GM23338 (cell line): ENCODE measurements at regions not wholly inside any gene's neighbourhood (a gene's known extent, or its start where the extent isn't known, plus 50 kb on each side); places are given as distances from the start of the nearest gene placed in this dataset.

Experiments used
- ATAC-seq: fragments of 200-7000 bp; cut with Tn5 transposase; 3 replicates; pipeline ENCODE4 v1.9.1; 2020
- DNase-seq: peaks from one replicate; pipeline ENCODE4 v3.0.0-alpha.2; 2015; ENCODE audit warnings: low spot score
- H2AFZ ChIP-seq: fragments of 200-600 bp; sonication (generic); 2 replicates; pipeline ENCODE4 v1.8.0; 2016; ENCODE audit warnings: antibody characterized with exemption, mild to moderate bottlenecking, moderate library complexity
- H3F3A ChIP-seq: fragments of 200-600 bp; sonication (generic); replicated peaks from 2 replicates; pipeline ENCODE4 v1.8.0; 2017; ENCODE audit warnings: antibody characterized with exemption, mixed run types, low read depth
- H3K27ac ChIP-seq: fragments of 200-600 bp; sonication (generic); 2 replicates; pipeline ENCODE4 v1.6.1; 2016; ENCODE audit warnings: low read depth
- H3K27me3 ChIP-seq: fragments of 200-600 bp; sonication (generic); 2 replicates; pipeline ENCODE4 v1.8.0; 2016; ENCODE audit warnings: mild to moderate bottlenecking, mixed run types, moderate library complexity; ENCODE audit not compliant: insufficient read depth
- H3K36me3 ChIP-seq: fragments of 200-600 bp; sonication (generic); 2 replicates; pipeline ENCODE4 v1.8.0; 2016; ENCODE audit warnings: mild to moderate bottlenecking; ENCODE audit not compliant: insufficient read depth
- H3K4me1 ChIP-seq: fragments of 200-600 bp; sonication (generic); 2 replicates; pipeline ENCODE4 v1.8.0; 2016; ENCODE audit warnings: mild to moderate bottlenecking, moderate library complexity; ENCODE audit not compliant: insufficient read depth
- H3K4me2 ChIP-seq: fragments of 200-600 bp; sonication (generic); 2 replicates; pipeline ENCODE4 v1.7.1; 2017; ENCODE audit warnings: mixed run types
- H3K4me3 ChIP-seq: fragments of 200-600 bp; sonication (generic); 2 replicates; pipeline ENCODE4 v1.6.1; 2016; ENCODE audit warnings: mixed run types
- H3K79me2 ChIP-seq: fragments of 200-600 bp; sonication (generic); replicated peaks from 2 replicates; pipeline ENCODE4 v1.8.0; 2017; ENCODE audit warnings: mild to moderate bottlenecking; ENCODE audit not compliant: insufficient read depth
- H3K9me2 ChIP-seq: fragments of 200-600 bp; sonication (generic); 2 replicates; pipeline ENCODE4 v1.8.0; 2017; ENCODE audit not compliant: insufficient read depth
- H4K20me1 ChIP-seq: fragments of 200-600 bp; sonication (generic); replicated peaks from 2 replicates; pipeline ENCODE4 v1.8.0; 2017; ENCODE audit warnings: mild to moderate bottlenecking; ENCODE audit not compliant: insufficient read depth
- H3K27ac Mint-ChIP-seq: 2 replicates; pipeline ENCODE4 v1.8.0; 2020; ENCODE audit warnings: inconsistent platforms, mild to moderate bottlenecking, moderate library complexity, mixed read lengths
- H3K27me3 Mint-ChIP-seq: 3 replicates; pipeline ENCODE4 v1.8.0; 2022; ENCODE audit warnings: low read depth, mild to moderate bottlenecking, moderate library complexity, mixed read lengths, inconsistent platforms; ENCODE audit not compliant: insufficient read depth, poor library complexity
- H3K36me3 Mint-ChIP-seq: 3 replicates; pipeline ENCODE4 v1.8.0; 2021; ENCODE audit warnings: low read depth, mild to moderate bottlenecking, inconsistent platforms, moderate library complexity, mixed read lengths
- H3K4me1 Mint-ChIP-seq: 3 replicates; pipeline ENCODE4 v1.8.0; 2020; ENCODE audit warnings: mild to moderate bottlenecking, inconsistent platforms, mixed read lengths
- H3K4me3 Mint-ChIP-seq: 3 replicates; pipeline ENCODE4 v1.8.0; 2021; ENCODE audit warnings: moderate library complexity, mild to moderate bottlenecking, inconsistent platforms, mixed read lengths
- H3K9me3 Mint-ChIP-seq: 3 replicates; pipeline ENCODE4 v1.8.0; 2020; ENCODE audit warnings: moderate library complexity, mild to moderate bottlenecking, inconsistent platforms, mixed read lengths
- CTCF ChIP-seq, 2 experiments: fragments of 200-600 bp in 1 of 2; sonication (generic) in 1 of 2; conservative IDR thresholded peaks; 2 replicates each; pipeline versions ENCODE4 v1.5.1 to v1.6.1; 2016 to 2017; ENCODE audit warnings: antibody characterized with exemption in 2 of 2, low read depth in 2 of 2, mild to moderate bottlenecking in 2 of 2, moderate library complexity in 1 of 2
- EZH2phosphoT487 ChIP-seq: fragments of 200-600 bp; sonication (generic); IDR thresholded peaks from one replicate; pipeline ENCODE4 v1.8.1; 2018; ENCODE audit warnings: antibody characterized with exemption; ENCODE audit not compliant: unreplicated experiment
- JUNB ChIP-seq: IDR thresholded peaks from one replicate; pipeline ENCODE4 v1.6.1; 2016; ENCODE audit warnings: antibody characterized with exemption; ENCODE audit not compliant: unreplicated experiment
- NANOG ChIP-seq: IDR thresholded peaks from 2 replicates; pipeline ENCODE4 v1.6.1; 2016; ENCODE audit warnings: antibody characterized with exemption, borderline replicate concordance
- POLR2AphosphoS5 ChIP-seq: IDR thresholded peaks from 2 replicates; pipeline ENCODE4 v1.6.1; 2016; ENCODE audit warnings: antibody characterized with exemption, low read depth
- STAT1 ChIP-seq: IDR thresholded peaks from one replicate; pipeline ENCODE4 v1.6.1; 2016; ENCODE audit warnings: antibody characterized with exemption; ENCODE audit not compliant: unreplicated experiment
- ZNF331 ChIP-seq: fragments of 250-450 bp; sonication (Bioruptor Pico); IDR thresholded peaks from 2 replicates; pipeline ENCODE4 v1.5.0; 2020; ENCODE audit warnings: low read depth, mild to moderate bottlenecking, moderate library complexity
- ZNF462 ChIP-seq: fragments of 250-450 bp; sonication (Bioruptor Pico); IDR thresholded peaks from 2 replicates; pipeline ENCODE4 v1.5.0; 2020; ENCODE audit warnings: mild to moderate bottlenecking, moderate library complexity

GRCh38 chr1:59171788-59172187 is 125.1 kb upstream of the FGGY start:
- H3K4me1 ChIP-seq, result no peaks in the 10 kb centered on the region
- H3K27ac ChIP-seq, result no peak overlapping the region
- no peak overlapping the region for H3K4me3 ChIP-seq
- 0 out of 2 replicates have a peak, but pooled peaks cover under 1% of the 10 kb centered on the region for H3K9me2 ChIP-seq
- H3K36me3 ChIP-seq, result peaks cover 3% of the 10 kb centered on the region; the same call in 1 of the 2 replicates
- Mint-ChIP-seq H3K27ac (no peak overlapping the region), H3K4me3 (no peak overlapping the region), H3K27me3 (peaks cover 1% of the 10 kb centered on the region), H3K4me1 (no peaks in the 10 kb centered on the region), H3K36me3 (peaks cover 2% of the 10 kb centered on the region; the same call in 1 of the 3 replicates), H3K9me3 (no peaks in the 10 kb centered on the region; the same call in 2 of the 3 replicates)
- no peak for DNase-seq
- no peak for TF ChIP-seq EZH2phosphoT487
- no peak for TF ChIP-seq CTCF (conservative IDR thresholded peaks at IDR 0.05; ENCODE audit: low read depth in 2 of 2)
- no peak for TF ChIP-seq STAT1
- no peak for TF ChIP-seq ZNF331
- no peak for TF ChIP-seq NANOG
- no peak for TF ChIP-seq JUNB
- TF ChIP-seq ZNF462 (CRISPR knock-in tag), result no peak
- TF ChIP-seq POLR2AphosphoS5, result no peak
- ATAC-seq, result no peak
- H3K4me2 ChIP-seq, result no peak overlapping the region
- no peaks in the 10 kb centered on the region for H3K27me3 ChIP-seq
- no peaks in the 10 kb centered on the region for H4K20me1 ChIP-seq
- H2AFZ ChIP-seq, result no peak overlapping the region
- H3F3A ChIP-seq, result no peaks in the 10 kb centered on the region
- no peaks in the 10 kb centered on the region for H3K79me2 ChIP-seq
